ENCODE measurements at regions not wholly inside any gene's neighbourhood (a gene's known extent, or its start where the extent isn't known, plus 50 kb on each side); places are given as distances from the start of the nearest gene placed in this dataset.
"Not testable (repeated sequence)": the region's sequence is repeated elsewhere in the genome, so short reads cannot be mapped to it uniquely, and the experiment has no call there.

- no peak overlapping the region for H3K27ac ChIP-seq (replicated peaks)
- no peak overlapping the region for H3K4me3 ChIP-seq (replicated peaks; ENCODE audit: insufficient read depth, low read length)
- no peak for DNase-seq (ENCODE audit: low read depth in 1 of 2, low spot score in 1 of 2)
- no peak for TF ChIP-seq GABPA (IDR thresholded peaks at IDR 0.05; ENCODE audit: low read depth)
- TF ChIP-seq POLR2AphosphoS5 (IDR thresholded peaks at IDR 0.05; ENCODE audit: low read depth): no peak
- no peak for TF ChIP-seq REST (IDR thresholded peaks at IDR 0.05; ENCODE audit: insufficient replicate concordance, low read depth)
- no peak for TF ChIP-seq SPI1 (IDR thresholded peaks at IDR 0.05; ENCODE audit: borderline replicate concordance, low read depth)
- TF ChIP-seq CTCF (IDR thresholded peaks at IDR 0.05; ENCODE audit: insufficient read depth, low read length): no peak
- H3K27me3 ChIP-seq (ENCODE audit: insufficient read depth, poor library complexity, severe bottlenecking): no peaks in the 10 kb centered on the region
These were observed 161.0 kb upstream of the EOLA2 start for GRCh38 chrX:150099316-150099715.

- Histone ChIP-seq H3K27me3 (ENCODE audit: insufficient read depth, poor library complexity, severe bottlenecking) (no peaks in the 10 kb centered on the region), H3K4me3 (replicated peaks; ENCODE audit: insufficient read depth, low read length) (no peak overlapping the region), H3K27ac (replicated peaks) (no peak overlapping the region)
- no peak for DNase-seq (ENCODE audit: low read depth in 1 of 2, low spot score in 1 of 2)
- TF ChIP-seq SPI1 (IDR thresholded peaks at IDR 0.05; ENCODE audit: borderline replicate concordance, low read depth) (no peak), POLR2AphosphoS5 (IDR thresholded peaks at IDR 0.05; ENCODE audit: low read depth) (no peak)
These were observed 162.0 kb upstream of the EOLA2 start for GRCh38 chrX:150100261-150100660.

- TF ChIP-seq POLR2AphosphoS5 (IDR thresholded peaks at IDR 0.05; ENCODE audit: low read depth): no peak
- H3K27me3 ChIP-seq (ENCODE audit: insufficient read depth, poor library complexity, severe bottlenecking): peaks cover 4% of the 10 kb centered on the region
- no peak overlapping the region for H3K27ac ChIP-seq (replicated peaks)
- no peak for DNase-seq (ENCODE audit: low read depth in 1 of 2, low spot score in 1 of 2)
- no peak overlapping the region for H3K4me3 ChIP-seq (replicated peaks; ENCODE audit: insufficient read depth, low read length)
These were observed 180.2 kb upstream of the EOLA2 start for GRCh38 chrX:150118476-150118875.

GRCh38 chrX:150119323-150119722 is 181.0 kb upstream of the EOLA2 start:
- no peak for DNase-seq (ENCODE audit: low read depth in 1 of 2, low spot score in 1 of 2)
- TF ChIP-seq CTCF (IDR thresholded peaks at IDR 0.05; ENCODE audit: insufficient read depth, low read length): no peak
- no peak for TF ChIP-seq POLR2AphosphoS5 (IDR thresholded peaks at IDR 0.05; ENCODE audit: low read depth)
- TF ChIP-seq REST (IDR thresholded peaks at IDR 0.05; ENCODE audit: insufficient replicate concordance, low read depth): no peak
- TF ChIP-seq GABPA (IDR thresholded peaks at IDR 0.05; ENCODE audit: low read depth): no peak
- TF ChIP-seq SPI1 (IDR thresholded peaks at IDR 0.05; ENCODE audit: borderline replicate concordance, low read depth): no peak
- Histone ChIP-seq H3K27me3 (ENCODE audit: insufficient read depth, poor library complexity, severe bottlenecking) (peaks cover 4% of the 10 kb centered on the region), H3K27ac (replicated peaks) (no peak overlapping the region), H3K4me3 (replicated peaks; ENCODE audit: insufficient read depth, low read length) (no peak overlapping the region)

- not testable (repeated sequence) for H3K27me3 ChIP-seq (ENCODE audit: insufficient read depth, poor library complexity, severe bottlenecking); H3K27ac ChIP-seq (replicated peaks); DNase-seq (ENCODE audit: low read depth in 1 of 2, low spot score in 1 of 2); H3K4me3 ChIP-seq (replicated peaks; ENCODE audit: insufficient read depth, low read length)
These were observed 186.8 kb upstream of the EOLA2 start for GRCh38 chrX:150125045-150125444.
